Activated CD8-positive, alpha-beta memory T cell treated with anti-CD3 and anti-CD28 coated beads for 48 hours (primary cell): ENCODE measurements at regions not wholly inside any gene's neighbourhood (a gene's known extent, or its start where the extent isn't known, plus 50 kb on each side); places are given as distances from the start of the nearest gene placed in this dataset.
"Not testable (repeated sequence)": the region's sequence is repeated elsewhere in the genome, so short reads cannot be mapped to it uniquely, and the experiment has no call there.

Experiments used
- DNase-seq, 3 experiments: peaks; one replicate each; pipeline ENCODE4 v3.0.0-alpha.2; 2020; ENCODE audit warnings: low read depth in 2 of 3, low spot score in 2 of 3

DNA sequence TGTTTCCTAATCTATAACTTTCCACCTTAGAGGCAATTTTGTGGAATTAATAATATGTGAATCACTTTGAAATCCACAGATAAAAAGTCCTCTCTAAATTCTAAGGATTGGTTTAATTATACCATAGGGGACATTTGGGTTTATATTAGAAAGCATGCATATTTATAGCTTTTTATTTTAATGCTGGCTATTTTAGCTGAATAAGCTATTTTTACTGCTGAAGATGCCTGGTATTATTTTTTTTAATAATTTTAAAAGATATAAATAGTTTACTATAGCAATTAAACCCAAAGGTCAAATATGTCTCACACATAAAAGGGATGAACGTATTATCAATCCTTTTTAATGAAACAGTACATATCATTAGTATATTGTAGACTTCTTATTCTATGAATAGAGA is 415.4 kb downstream of the MAGEB5 start:
- no peak for DNase-seq

DNA sequence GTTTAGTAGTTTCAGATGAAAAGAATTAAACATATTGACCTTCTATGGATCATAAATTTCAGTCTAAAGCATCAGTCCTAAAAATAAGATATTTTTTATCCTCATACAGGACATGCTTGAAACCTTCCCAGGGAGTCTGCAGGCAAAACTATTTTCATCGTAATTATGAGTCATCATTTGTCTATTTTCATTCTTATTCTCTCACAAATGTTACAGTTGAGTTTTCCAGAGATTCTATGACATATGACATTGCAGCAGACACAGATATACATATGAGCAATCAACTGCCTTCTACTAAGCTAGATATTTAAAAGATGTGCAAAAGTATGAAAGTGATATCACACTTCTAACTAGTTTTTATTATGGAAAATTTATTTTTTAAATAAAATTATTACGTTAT is 398.0 kb downstream of the MAGEB5 start:
- DNase-seq, result no peak

DNA sequence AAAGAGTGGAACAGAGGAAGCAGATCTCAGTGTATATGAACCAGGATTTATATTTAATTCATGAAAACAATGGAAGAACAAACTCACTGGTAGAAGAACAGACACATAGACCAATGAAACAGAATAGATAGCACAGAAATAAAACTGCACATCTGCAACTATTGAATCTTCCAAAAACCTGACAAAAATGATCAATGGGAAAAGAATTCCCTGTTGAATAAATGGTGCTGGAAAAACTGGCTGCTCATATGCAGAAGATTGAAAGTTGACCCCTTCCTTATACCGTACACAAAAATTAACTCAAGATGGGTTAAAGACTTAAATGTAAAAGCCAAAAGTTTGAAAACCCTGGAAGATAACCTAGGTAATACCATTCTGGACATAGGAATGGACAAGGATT is 391.0 kb downstream of the MAGEB5 start:
- DNase-seq, result no peak

DNA sequence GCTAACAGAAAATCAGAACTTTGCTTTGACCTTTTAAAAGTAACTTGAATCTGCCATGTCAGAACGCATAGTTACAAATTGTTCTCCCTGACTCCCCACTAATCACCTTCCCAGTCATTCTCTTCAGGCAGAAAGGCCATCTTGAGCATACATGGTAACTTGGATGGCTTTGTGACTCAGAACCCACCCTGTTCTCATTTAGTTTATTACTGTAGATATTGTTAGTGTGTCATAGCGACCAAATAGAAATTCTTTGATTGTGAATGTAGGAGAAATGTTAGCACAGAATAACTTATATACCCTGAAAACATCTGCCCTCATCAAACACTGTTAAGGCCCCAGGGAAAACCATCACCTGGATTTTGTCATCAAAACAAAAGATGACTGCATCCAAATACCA is 382.0 kb downstream of the MAGEB5 start:
- DNase-seq, result no peak

DNA sequence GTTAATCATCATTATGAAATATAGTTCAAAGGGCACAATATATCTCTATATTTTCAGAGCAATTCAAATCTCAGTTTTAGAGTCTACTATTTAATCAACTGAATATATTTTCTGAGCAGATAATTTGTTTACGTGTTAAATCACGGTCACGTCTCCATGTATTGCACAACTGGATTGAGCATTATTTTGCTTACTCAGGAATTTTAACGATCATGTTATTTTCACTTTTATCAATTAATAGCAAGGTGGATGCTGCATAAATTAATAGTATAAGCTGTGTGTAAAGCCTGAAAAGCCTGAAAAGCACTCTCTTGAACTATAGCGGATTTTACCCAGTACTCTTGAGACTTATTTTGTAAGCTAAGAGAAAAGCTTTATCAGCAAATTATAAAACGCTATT is 374.9 kb downstream of the MAGEB5 start:
- no peak for DNase-seq

DNA sequence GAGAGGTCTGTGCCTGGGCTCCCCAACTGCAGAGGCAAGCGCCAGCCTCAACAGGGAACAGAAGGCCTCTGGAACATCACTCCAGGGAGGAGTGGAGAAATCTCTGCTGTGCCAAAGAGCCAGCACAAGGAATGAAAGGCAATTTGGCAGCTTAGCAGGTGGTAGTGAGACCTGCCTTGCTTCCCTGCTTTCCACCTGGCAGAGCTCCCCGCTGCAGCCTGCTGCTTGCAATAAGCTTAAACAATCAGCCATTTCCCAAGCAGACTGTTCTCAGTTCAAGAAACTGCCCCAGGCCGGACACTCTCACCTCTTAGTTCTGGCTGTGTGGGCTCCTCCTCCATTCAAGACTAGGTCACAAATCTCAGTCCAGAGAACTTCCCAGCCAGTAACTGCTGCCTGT is 370.6 kb downstream of the MAGEB5 start:
- DNase-seq, result no peak

DNA sequence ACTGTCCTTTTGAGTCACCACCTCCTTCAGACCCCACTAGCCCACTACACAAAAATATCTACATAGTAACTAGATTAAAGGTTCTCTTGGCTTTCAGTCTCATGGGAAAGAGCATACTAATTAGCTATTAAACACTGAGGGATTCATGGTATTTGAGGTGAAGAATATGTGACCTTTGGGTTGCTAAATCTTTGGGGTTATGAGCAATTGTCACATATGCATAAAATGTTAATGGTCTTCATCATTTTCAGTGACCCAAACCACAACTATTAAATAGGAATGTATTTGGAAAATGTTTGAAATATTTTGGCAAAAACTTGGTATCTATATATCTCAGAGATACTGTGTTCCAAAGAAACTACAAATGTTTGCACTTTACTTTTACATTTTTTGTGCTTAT is 365.1 kb downstream of the MAGEB5 start:
- DNase-seq, result no peak

DNA sequence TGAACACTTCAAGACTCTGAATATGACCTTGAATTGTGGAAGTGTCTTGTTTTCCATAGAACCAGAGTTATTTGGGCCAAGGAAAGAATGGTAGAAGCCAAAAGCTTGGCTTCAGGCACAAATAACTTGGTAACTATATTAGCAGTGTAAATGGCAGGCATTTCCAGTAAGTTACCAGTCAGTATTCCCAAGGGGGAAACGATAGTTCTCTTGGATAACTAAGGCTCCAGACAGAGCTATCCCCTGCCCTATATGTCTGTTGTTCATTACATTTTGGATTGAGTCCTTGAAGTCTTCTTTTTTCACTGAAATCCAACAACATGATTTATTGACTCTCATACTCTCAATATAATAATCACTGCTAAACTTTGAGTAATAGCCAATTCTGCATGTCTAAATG is 364.1 kb downstream of the MAGEB5 start:
- DNase-seq, result no peak

DNA sequence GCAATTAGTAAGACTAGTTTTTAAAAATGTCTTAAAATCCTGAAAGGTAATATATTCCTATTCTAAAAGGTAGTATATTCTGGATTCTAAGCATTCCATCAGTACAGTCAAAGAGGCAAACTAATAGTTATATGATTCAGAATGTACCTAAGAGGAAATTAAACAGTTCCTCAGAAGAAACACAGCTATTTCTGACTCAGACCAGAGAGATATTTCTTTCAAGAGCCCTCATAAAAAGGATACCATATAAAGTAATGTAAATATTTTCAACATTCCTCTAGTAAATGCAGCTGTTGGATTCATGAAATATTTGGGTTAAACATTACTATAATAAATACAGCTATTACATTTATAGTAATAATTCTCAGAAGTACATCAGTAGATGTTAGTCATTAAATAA is 358.3 kb downstream of the MAGEB5 start:
- no peak for DNase-seq

DNA sequence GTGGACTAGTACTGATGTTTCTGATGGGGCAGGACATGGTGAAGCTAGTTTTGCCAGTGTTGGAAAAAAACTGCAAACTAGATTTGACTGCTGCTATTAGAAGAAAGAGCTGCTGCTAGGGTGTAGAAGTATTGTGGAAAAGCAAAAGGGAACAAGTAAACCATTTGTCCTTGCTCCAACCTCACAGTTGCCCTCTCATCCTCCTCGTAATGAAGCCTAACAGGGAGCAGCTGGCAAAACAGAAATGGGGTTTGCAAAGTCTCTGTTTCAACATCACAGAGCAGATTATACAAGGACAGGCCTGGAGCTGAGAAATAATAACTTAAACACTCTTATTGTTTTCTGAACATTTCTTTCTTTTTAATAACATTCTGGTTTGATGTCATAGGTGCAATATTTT is 346.2 kb downstream of the MAGEB5 start:
- no peak for DNase-seq

DNA sequence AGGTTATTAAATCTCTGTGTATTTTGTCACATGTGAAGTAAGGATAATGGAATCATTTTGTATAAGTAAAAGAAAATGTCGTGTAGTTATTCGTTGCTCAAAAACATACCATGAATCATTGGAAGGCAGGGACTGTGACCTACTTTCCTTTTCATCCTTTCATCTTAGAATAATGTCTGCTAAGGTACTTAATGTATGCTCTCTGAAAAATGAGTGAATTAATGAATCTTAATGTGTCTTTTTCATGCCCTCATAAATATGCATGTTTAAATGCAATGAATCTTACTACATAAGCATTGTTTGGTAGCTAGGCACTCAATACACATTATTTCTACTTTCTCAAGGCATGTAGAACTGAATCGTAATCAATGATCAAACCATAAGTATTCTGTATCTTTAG is 343.9 kb downstream of the MAGEB5 start:
- DNase-seq, result no peak

DNA sequence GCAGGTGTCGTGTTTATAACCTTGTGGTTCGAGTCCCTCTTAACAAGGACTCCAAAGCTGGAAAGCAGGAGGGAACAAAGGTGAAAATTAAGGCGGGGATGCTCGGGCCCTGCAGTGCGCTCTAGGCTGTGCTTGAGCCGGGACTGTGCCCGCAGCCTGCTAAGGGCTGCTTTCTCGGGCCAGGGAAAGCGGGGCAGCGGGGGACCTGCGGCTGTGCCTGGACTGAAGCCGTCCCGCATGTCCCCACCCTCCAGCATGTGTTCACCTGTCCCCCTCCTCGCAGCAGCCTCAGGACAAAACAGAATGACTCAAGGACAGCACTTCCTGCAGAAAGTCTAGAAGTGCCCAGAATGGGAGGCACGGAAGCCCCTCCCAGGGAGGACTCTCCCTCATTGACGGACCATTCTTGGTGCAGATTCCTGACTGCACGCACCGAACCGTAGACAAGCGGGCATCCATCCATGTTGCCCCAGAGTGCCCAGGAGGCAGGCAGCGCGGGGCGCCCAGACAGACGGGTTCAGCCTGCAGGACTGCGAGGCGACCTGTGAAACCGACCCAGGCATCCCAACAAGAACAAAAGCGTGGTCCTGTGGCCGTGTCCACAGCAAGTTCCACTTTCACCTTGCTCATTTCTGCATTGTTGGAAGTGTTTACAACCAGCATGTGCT is 342.9 kb downstream of the MAGEB5 start:
- DNase-seq, result no peak

DNA sequence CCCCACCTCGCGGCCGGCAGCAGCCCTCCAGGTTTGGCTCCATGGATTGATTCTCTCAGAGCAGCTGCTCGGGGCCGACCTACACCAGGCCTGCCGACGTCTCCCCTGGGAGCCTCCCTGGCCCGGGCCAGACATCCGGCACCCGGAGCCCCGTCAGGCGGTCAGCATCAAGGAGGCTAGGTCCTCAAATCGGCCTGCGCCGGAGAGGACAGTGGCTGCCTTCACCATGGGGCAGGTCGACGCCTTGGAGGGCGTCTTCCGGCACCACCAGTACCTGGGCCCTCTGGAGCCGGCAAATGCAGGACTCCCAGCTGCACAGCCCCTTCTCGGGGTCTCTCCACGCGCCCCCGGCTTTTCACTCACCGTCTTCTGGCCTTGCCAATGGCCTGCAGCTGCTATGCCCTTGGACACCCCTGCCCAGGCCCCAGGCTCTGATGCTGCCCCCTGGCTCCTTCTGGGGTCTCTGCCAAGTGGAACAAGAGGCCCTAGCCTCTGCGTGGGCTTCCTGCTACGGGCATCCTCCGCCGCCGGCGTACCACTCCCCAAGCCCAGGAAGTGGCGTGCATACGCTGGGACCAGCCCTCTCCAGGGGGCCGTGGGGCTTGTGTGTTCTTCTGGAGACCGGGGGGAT is 341.8 kb downstream of the MAGEB5 start:
- no peak for DNase-seq

DNA sequence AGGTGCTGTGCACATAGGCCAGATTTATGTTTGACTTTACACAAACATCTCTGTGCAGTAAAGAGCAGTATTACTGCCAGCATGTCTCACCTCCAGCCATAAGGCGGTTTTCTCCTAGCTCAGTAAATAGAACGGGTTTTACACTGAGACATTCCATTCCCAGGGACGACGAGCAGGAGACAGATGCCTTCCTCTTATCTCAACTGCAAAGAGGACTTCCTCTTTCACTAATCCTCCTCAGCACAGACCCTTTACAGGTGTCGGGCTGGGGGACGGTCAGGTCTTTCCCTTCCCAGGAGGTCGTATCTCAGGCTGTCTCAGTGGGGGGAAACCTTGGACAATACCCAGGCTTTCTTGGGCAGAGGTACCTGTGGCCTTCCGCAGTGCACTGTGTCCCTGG is 309.8 kb downstream of the MAGEB5 start:
- not testable (repeated sequence) for DNase-seq

DNA sequence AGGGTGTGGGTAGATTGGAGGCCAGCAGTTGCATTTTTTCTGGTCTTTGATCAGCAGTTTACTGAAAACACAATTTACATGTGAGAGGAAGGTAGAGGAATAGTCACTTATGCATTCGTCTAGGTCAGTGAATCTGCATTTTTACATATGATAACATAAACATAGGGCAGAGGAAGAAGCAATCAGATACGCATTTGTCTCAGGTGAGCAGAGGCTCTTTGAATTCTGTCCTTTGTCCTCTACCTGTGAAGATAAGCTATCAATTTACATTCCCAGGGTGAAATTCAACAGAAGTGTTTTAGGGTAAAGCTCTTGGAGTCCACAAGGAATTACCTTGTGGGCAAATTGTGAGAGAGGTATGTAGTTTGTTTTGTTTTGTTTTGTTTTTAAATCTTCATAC is 306.5 kb downstream of the MAGEB5 start:
- DNase-seq, result no peak

DNA sequence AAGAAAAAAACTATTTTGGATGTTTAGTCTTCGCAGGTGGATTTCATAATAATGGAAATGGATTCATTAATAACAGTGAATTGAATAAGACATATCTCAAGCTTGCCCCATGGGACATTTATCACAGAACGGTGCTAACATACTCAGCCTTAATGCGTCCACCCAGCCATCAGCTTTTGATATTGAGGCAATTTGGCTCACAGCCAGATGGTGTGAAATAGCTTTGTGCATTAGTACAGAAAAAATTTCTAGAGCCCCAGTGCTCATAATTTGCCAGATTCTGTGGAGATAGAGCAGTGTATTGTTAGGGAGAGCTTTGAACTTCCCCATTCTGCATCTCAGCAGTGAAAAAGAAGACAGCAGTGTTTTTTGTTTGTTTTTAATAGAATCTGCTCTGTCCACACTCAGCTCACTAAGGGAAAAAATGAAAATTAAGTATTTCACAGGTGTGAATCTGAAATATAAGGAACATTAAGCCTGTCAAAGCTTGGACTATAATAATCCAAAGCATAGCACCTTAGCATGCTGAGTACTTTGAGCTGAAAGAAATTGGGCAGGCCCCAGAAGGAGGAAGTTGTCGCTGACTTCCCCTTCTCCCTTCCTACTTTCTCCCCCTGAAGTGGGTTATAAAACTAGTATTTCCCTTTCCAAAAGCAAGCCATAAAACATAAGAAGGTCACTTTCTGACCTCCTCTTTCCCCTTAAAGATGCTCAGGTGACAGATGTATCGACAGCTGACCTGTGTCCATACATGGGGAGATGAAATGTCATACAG is 295.8 kb downstream of the MAGEB5 start:
- DNase-seq, result no peak

DNA sequence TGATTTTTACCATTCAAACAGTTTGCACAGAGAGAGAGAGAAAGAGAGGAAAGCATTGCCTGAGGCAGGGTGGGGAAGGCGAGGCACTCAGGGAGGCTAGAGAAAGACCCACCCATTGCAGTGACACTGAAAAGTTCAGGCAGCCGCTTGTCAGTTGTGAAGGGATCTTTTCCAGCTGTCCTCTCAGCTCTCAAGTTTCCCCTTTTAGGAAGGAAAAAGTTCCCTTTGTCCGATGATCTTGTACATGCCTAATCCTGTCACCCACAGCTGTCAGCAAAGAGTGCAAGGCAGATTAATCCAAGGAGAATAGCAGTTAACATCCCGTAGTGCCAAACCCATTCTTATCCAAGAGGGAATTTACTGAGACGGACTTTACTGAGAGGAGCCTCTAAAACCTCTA is 255.0 kb downstream of the MAGEB5 start:
- no peak for DNase-seq

DNA sequence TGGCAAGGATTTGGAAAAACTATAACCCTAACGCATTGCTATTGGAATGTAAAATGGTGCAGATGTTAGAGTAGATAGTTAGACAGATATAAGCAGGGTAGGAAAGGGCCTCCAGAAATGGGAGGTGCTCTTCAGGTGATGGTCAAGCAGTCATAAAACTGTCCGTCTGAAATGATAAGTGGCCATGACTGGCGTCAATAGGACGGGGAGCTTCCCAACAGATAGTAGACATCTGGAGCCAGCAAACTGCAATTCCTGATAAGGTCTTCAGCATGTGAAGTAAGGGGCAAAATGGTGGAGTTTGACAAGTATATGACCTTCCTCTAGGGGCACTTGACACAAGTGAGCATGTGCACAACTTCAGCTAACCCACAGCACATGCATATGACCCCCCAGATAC is 250.4 kb downstream of the MAGEB5 start:
- DNase-seq, result no peak

DNA sequence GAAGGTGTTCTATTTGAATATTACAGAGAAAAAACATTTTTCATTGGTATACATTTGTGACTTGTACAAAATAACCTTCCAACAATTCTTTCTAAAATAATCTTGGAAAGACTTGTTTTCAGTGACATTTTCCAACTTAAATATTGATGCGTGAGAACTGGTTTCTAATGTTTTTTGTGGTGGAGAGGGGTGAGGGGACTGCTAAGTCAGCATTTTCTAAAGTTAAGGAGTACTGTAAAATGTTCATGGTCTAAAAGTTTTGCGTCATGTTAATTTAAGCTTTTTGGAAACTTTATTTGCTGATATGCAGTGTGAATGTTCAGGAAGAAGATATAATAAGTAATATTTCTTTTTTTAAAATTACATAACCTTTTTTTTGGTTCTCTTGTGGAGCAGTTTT is 229.3 kb downstream of the MAGEB5 start:
- no peak for DNase-seq

DNA sequence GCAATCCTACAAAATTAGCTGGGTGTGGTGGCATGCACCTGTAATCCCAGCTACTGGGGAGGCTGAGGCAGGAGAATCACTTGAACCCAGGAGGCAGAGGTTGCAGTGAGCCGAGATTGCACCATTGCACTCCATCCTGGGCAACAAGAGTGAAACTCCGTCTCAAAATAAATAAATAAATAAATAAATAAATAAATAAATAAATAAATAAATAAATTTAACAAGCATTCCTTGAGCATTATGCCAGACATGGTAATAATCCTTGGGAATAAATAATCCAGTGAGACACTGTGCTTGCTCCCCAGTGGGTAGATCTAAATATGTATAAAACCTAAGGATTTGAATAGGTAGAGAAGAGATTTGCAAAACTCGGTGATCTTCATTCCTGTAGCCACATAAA is 228.4 kb downstream of the MAGEB5 start:
- not testable (repeated sequence) for DNase-seq

DNA sequence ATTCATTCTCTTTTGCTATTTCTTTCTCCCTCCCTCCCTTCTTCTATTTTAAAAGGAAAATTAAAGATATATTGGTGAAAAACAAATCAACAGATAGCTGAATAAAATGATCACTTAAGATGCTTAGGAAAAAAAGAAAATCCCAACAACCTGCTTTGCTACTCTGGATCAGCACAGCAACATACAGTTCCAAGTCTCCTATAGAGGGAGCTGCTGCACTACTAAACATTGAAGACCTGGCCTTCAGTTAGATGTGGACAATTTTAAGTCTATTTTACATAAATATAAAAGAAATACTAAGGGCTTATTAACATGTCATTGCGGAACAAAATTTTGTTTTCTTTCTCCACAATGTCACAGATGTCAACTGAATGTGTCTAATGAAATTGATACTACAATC is 226.4 kb downstream of the MAGEB5 start:
- DNase-seq, result no peak

DNA sequence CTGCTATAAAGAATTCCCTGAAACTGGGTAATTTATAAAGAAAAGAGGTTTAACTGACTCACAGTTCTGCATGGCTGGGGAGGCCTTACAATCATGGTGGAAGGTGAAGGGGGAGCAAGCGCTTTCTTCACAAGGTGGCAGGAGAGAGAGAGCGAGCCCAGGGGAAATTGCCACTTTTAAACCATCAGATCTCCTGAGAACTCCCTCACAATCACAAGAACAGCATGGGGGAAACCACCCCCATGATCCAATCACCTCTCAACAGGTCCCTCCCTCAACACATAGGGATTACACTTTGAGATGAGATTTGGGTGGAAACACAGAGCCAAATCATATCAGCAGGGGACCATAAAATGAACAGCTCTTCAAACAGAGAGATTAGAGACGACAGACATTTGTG is 198.6 kb downstream of the MAGEB5 start:
- no peak for DNase-seq

DNA sequence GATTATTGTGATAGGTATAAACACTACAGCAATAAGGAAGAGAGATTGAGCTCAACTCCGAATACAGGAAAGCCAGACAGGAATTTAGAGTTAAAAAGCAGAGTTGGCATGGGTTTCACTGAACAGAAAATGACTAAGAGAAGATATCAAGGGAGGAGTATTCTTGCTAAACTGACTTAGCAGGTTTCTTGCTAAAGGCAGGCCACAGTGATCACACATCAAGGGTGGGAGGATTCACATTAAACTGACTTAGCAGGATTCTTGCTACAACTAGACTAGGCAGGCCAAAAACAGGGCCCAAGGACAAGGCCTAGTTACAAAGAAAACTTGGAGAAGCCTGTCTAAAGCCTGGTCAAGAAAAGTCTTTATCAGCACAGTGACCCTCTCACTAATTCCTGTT is 195.1 kb downstream of the MAGEB5 start:
- DNase-seq, result no peak
